ENCODE measurements at regions not wholly inside any gene's neighbourhood (a gene's known extent, or its start where the extent isn't known, plus 50 kb on each side); places are given as distances from the start of the nearest gene placed in this dataset.

- TF ChIP-seq POLR2A (IDR thresholded peaks at IDR 0.05; ENCODE audit: low read depth, low read length) (no peak), POLR2AphosphoS5 (IDR thresholded peaks at IDR 0.05; ENCODE audit: low read depth, low read length) (no peak)
These were observed 52.6 kb upstream of the NEMP2 start for GRCh38 chr2:190587106-190587505.
